H9 (cell line): ENCODE measurements at regions not wholly inside any gene's neighbourhood (a gene's known extent, or its start where the extent isn't known, plus 50 kb on each side); places are given as distances from the start of the nearest gene placed in this dataset.

Source experiments
- DNase-seq: peaks from one replicate; pipeline ENCODE4 v3.0.0-alpha.2; 2017
- H2AFZ ChIP-seq: one replicate; pipeline ENCODE4 v1.6.1; 2013; ENCODE audit warnings: mild to moderate bottlenecking, low read length, control low read depth, moderate library complexity
- H2AK5ac ChIP-seq: 2 replicates; pipeline ENCODE4 v1.6.1; 2013; ENCODE audit warnings: low read length, control low read depth, mixed read lengths; ENCODE audit not compliant: insufficient read length
- H2BK120ac ChIP-seq: one replicate; pipeline ENCODE4 v1.6.1; 2013; ENCODE audit warnings: low read depth, mild to moderate bottlenecking, low read length, control low read depth, inconsistent platforms; ENCODE audit not compliant: poor library complexity, severe bottlenecking
- H2BK12ac ChIP-seq: 2 replicates; pipeline ENCODE4 v1.6.1; 2013; ENCODE audit warnings: low read length, control low read depth, mixed read lengths, low read depth; ENCODE audit not compliant: insufficient read length
- H2BK15ac ChIP-seq: 2 replicates; pipeline ENCODE4 v1.6.1; 2013; ENCODE audit warnings: low read depth, low read length, control low read depth
- H2BK20ac ChIP-seq: one replicate; pipeline ENCODE4 v1.6.1; 2013; ENCODE audit warnings: low read depth, mild to moderate bottlenecking, low read length, control low read depth, inconsistent platforms; ENCODE audit not compliant: poor library complexity, severe bottlenecking
- H2BK5ac ChIP-seq: 2 replicates; pipeline ENCODE4 v1.6.1; 2013; ENCODE audit warnings: low read length, control low read depth, mixed read lengths; ENCODE audit not compliant: insufficient read length
- H3K14ac ChIP-seq: 2 replicates; pipeline ENCODE4 v1.6.1; 2013; ENCODE audit warnings: low read length, control low read depth; ENCODE audit not compliant: insufficient read depth
- H3K18ac ChIP-seq: 2 replicates; pipeline ENCODE4 v1.6.1; 2013; ENCODE audit warnings: low read depth, mild to moderate bottlenecking, mixed read lengths, low read length, control low read depth; ENCODE audit not compliant: insufficient read length
- H3K23ac ChIP-seq: 2 replicates; pipeline ENCODE4 v1.6.1; 2013; ENCODE audit warnings: low read length, control low read depth, mixed read lengths, low read depth; ENCODE audit not compliant: insufficient read length
- H3K23me2 ChIP-seq: 2 replicates; pipeline ENCODE4 v1.6.1; 2013; ENCODE audit warnings: low read depth, mild to moderate bottlenecking, mixed read lengths, low read length, control low read depth; ENCODE audit not compliant: insufficient read length, poor library complexity, severe bottlenecking
- H3K27ac ChIP-seq: 2 replicates; pipeline ENCODE4 v1.5.1; 2013; ENCODE audit warnings: low read length, control low read depth, mixed read lengths, low read depth; ENCODE audit not compliant: insufficient read length
- H3K27me3 ChIP-seq: 2 replicates; pipeline ENCODE4 v1.6.1; 2013; ENCODE audit warnings: low read length, control low read depth, inconsistent platforms; ENCODE audit not compliant: insufficient read depth
- H3K4ac ChIP-seq: 2 replicates; pipeline ENCODE4 v1.6.1; 2013; ENCODE audit warnings: low read depth, mild to moderate bottlenecking, control low read depth, inconsistent platforms, low read length, moderate library complexity
- H3K4me1 ChIP-seq: 2 replicates; pipeline ENCODE4 v1.6.1; 2013; ENCODE audit warnings: low read length, control low read depth, inconsistent platforms; ENCODE audit not compliant: insufficient read depth
- H3K4me2 ChIP-seq: 2 replicates; pipeline ENCODE4 v1.6.1; 2013; ENCODE audit warnings: low read length, control low read depth, mixed read lengths; ENCODE audit not compliant: insufficient read length, insufficient read depth
- H3K56ac ChIP-seq: 2 replicates; pipeline ENCODE4 v1.6.1; 2013; ENCODE audit warnings: low read depth, mild to moderate bottlenecking, mixed read lengths, low read length, control low read depth; ENCODE audit not compliant: insufficient read length
- H3K79me1 ChIP-seq: 2 replicates; pipeline ENCODE4 v1.6.1; 2013; ENCODE audit warnings: low read depth, mild to moderate bottlenecking, moderate library complexity, low read length, control low read depth, inconsistent platforms; ENCODE audit not compliant: insufficient read depth, poor library complexity, severe bottlenecking
- H3K79me2 ChIP-seq: 2 replicates; pipeline ENCODE4 v1.6.1; 2013; ENCODE audit warnings: low read length, control low read depth, inconsistent platforms; ENCODE audit not compliant: insufficient read depth
- H3K9ac ChIP-seq: 2 replicates; pipeline ENCODE4 v1.6.1; 2013; ENCODE audit warnings: low read length, control low read depth, mixed read lengths; ENCODE audit not compliant: insufficient read length; ENCODE audit errors: extremely low read depth
- H3K9me3 ChIP-seq: one replicate; pipeline ENCODE4 v1.6.1; 2013; ENCODE audit warnings: low read depth, low read length, inconsistent platforms; ENCODE audit not compliant: control insufficient read depth
- H3T11ph ChIP-seq: one replicate; pipeline ENCODE4 v1.6.1; 2013; ENCODE audit warnings: mild to moderate bottlenecking, low read length, control low read depth, inconsistent platforms
- H4K20me1 ChIP-seq: one replicate; pipeline ENCODE4 v1.6.1; 2013; ENCODE audit not compliant: control insufficient read depth, insufficient read length, insufficient read depth
- H4K5ac ChIP-seq: 2 replicates; pipeline ENCODE4 v1.6.1; 2013; ENCODE audit warnings: low read depth, mild to moderate bottlenecking, mixed read lengths, low read length, control low read depth; ENCODE audit not compliant: insufficient read length
- H4K8ac ChIP-seq: replicated peaks from 2 replicates; pipeline ENCODE4 v1.6.1; 2013; ENCODE audit warnings: low read length, control low read depth, mixed read lengths, low read depth; ENCODE audit not compliant: insufficient read length
- H4K91ac ChIP-seq: 2 replicates; pipeline ENCODE4 v1.6.1; 2013; ENCODE audit warnings: low read depth, mild to moderate bottlenecking, moderate library complexity, mixed read lengths, low read length, control low read depth; ENCODE audit not compliant: insufficient read length
- H3K27ac Mint-ChIP-seq, 3 experiments: 2 replicates in 2 of 3; 3 replicates in 1 of 3; pipeline ENCODE4 v1.8.0; 2020 to 2021; ENCODE audit warnings: mixed read lengths in 3 of 3, mild to moderate bottlenecking in 1 of 3, moderate library complexity in 1 of 3
- H3K27me3 Mint-ChIP-seq: 2 replicates; pipeline ENCODE4 v1.8.0; 2021; ENCODE audit warnings: low read depth, mild to moderate bottlenecking, moderate library complexity, mixed read lengths
- H3K36me3 Mint-ChIP-seq, 3 experiments: 2 replicates in 2 of 3; 3 replicates in 1 of 3; pipeline ENCODE4 v1.8.0; 2020 to 2021; ENCODE audit warnings: low read depth in 3 of 3, mixed read lengths in 3 of 3; ENCODE audit not compliant: insufficient read depth in 1 of 3
- H3K4me1 Mint-ChIP-seq, 2 experiments: 2 replicates each; pipeline ENCODE4 v1.8.0; 2020; ENCODE audit warnings: mixed read lengths in 2 of 2
- H3K4me3 Mint-ChIP-seq, 2 experiments: 2 replicates in 1 of 2; 3 replicates in 1 of 2; pipeline ENCODE4 v1.8.0; 2020 to 2021; ENCODE audit warnings: mild to moderate bottlenecking in 2 of 2, mixed read lengths in 2 of 2, moderate library complexity in 1 of 2
- H3K9me3 Mint-ChIP-seq, 2 experiments: 2 replicates in 1 of 2; 3 replicates in 1 of 2; pipeline ENCODE4 v1.8.0; 2020; ENCODE audit warnings: mild to moderate bottlenecking in 2 of 2, mixed read lengths in 2 of 2, moderate library complexity in 1 of 2
- CTCF ChIP-seq: fragments of 200-600 bp; sonication (generic); conservative IDR thresholded peaks from 3 replicates; pipeline ENCODE4 v1.8.0; 2021; ENCODE audit warnings: antibody characterized with exemption, mild to moderate bottlenecking
- WGBS: extraction: QIAGEN DNeasy Blood & Tissue Kit; methylation state at CpG from one replicate; pipeline ENCODE4 v1.1.7; 2013; ENCODE audit warnings: missing lambda C conversion rate, low lambda C conversion rate, mixed read lengths; ENCODE audit not compliant: insufficient read length; ENCODE audit errors: extremely low coverage; 5-methylcytosine and 5-hydroxymethylcytosine counted together

GRCh38 chr17:77353684-77354419, 213.1 kb downstream of the SEC14L1 start:
- no peaks in the 10 kb centered on the region for H4K20me1 ChIP-seq
- no peak overlapping the region for H2BK12ac ChIP-seq
- H3K18ac ChIP-seq = no peak overlapping the region
- H2BK5ac ChIP-seq = no peak overlapping the region
- no peak for DNase-seq
- no peak overlapping the region for H3K4ac ChIP-seq
- H3K9me3 ChIP-seq = no peaks in the 10 kb centered on the region
- peaks cover 10 to 14% (median 11%) of the 10 kb centered on the region in 3 experiments; a peak in 6 of 7 replicates for H3K36me3 Mint-ChIP-seq
- H4K91ac ChIP-seq = no peak overlapping the region
- H4K5ac ChIP-seq = no peak overlapping the region
- no peak overlapping the region for H2AFZ ChIP-seq
- H3K9me3 Mint-ChIP-seq = peaks cover 12 to 18% of the 10 kb centered on the region in 2 experiments
- H3K27me3 Mint-ChIP-seq = peaks cover 5% of the 10 kb centered on the region; the same call in 1 of the 2 replicates
- H2BK120ac ChIP-seq = no peak overlapping the region
- H3K56ac ChIP-seq = no peak overlapping the region
- no peak overlapping the region for H3K4me2 ChIP-seq
- no peak overlapping the region for H2BK20ac ChIP-seq
- no peaks in the 10 kb centered on the region for H3K79me2 ChIP-seq
- no peak overlapping the region for H4K8ac ChIP-seq
- H3K23ac ChIP-seq = no peak overlapping the region
- H2AK5ac ChIP-seq = no peak overlapping the region
- WGBS = no CpG with 5 or more reads among the region's 15 CpGs
- peaks cover 19 to 27% of the 10 kb centered on the region in 2 experiments for H3K4me1 Mint-ChIP-seq
- TF ChIP-seq CTCF = no peak
- 0 out of 7 replicates have a peak overlapping the region, but pooled peaks of 1 of the 3 experiments have one; percentile 39 for H3K27ac Mint-ChIP-seq
- H2BK15ac ChIP-seq = no peak overlapping the region
- H3T11ph ChIP-seq = no peak overlapping the region
- no peaks in the 10 kb centered on the region for H3K23me2 ChIP-seq
- peak overlapping the region; percentile 41; the same call in 1 of the 2 replicates for H3K14ac ChIP-seq
- H3K4me1 ChIP-seq = no peaks in the 10 kb centered on the region; the same call in 1 of the 2 replicates
- no peak overlapping the region for H3K4me3 Mint-ChIP-seq
- H3K9ac ChIP-seq = no peak overlapping the region
- no peaks in the 10 kb centered on the region for H3K27me3 ChIP-seq
- no peaks in the 10 kb centered on the region for H3K79me1 ChIP-seq
- no peak overlapping the region for H3K27ac ChIP-seq
